OCI-LY3 (cell line): ENCODE measurements at regions not wholly inside any gene's neighbourhood (a gene's known extent, or its start where the extent isn't known, plus 50 kb on each side); places are given as distances from the start of the nearest gene placed in this dataset.

Experiments
- H2AFZ ChIP-seq: fragments of 200-600, 300-600 bp; shearing (Covaris generic); 2 replicates; pipeline ENCODE4 v1.6.0; 2014; ENCODE audit warnings: antibody characterized with exemption, low read depth, low read length
- H3K27ac ChIP-seq: fragments of 200-600, 300-600 bp; sonication (generic); 2 replicates; pipeline ENCODE4 v1.5.1; 2014; ENCODE audit warnings: mild to moderate bottlenecking, low read length, moderate library complexity, mixed read lengths
- H3K27me3 ChIP-seq: fragments of 200-600, 300-600 bp; sonication (generic); 2 replicates; pipeline ENCODE4 v1.6.1; 2014; ENCODE audit warnings: low read depth, low read length, mixed read lengths
- H3K36me3 ChIP-seq: fragments of 200-600, 300-600 bp; sonication (generic); replicated peaks from 2 replicates; pipeline ENCODE3; 2014; ENCODE audit warnings: low read depth, low read length, mixed read lengths
- H3K4me1 ChIP-seq: fragments of 300-600, 200-600 bp; sonication (generic); 2 replicates; pipeline ENCODE4 v1.6.1; 2014; ENCODE audit warnings: low read length, mixed read lengths
- H3K4me2 ChIP-seq: fragments of 200-600, 300-600 bp; sonication (generic); 2 replicates; pipeline ENCODE4 v1.6.1; 2014; ENCODE audit warnings: low read length, mixed read lengths
- H3K4me3 ChIP-seq: fragments of 300-600, 200-600 bp; sonication (generic); 2 replicates; pipeline ENCODE4 v1.5.1; 2014; ENCODE audit warnings: antibody characterized with exemption, mild to moderate bottlenecking, low read length, moderate library complexity
- H3K79me2 ChIP-seq: fragments of 300-600, 200-600 bp; shearing (Covaris generic); 2 replicates; pipeline ENCODE4 v1.6.1; 2014; ENCODE audit warnings: mild to moderate bottlenecking, low read length, mixed read lengths
- H3K9ac ChIP-seq: fragments of 300-600, 200-600 bp; shearing (Covaris generic); 2 replicates; pipeline ENCODE4 v1.6.0; 2014; ENCODE audit warnings: mild to moderate bottlenecking, low read length, moderate library complexity
- H3K9me3 ChIP-seq: fragments of 200-600, 300-600 bp; shearing (Covaris generic); 2 replicates; pipeline ENCODE4 v1.6.1; 2014; ENCODE audit warnings: low read length, mixed read lengths; ENCODE audit not compliant: insufficient read depth
- H4K20me1 ChIP-seq: fragments of 200-600, 300-600 bp; sonication (generic); 2 replicates; pipeline ENCODE4 v1.6.1; 2016; ENCODE audit warnings: low read length, mixed read lengths; ENCODE audit not compliant: insufficient read depth
- EZH2phosphoT487 ChIP-seq: fragments of 200-600 bp; shearing (Covaris generic); IDR thresholded peaks from 2 replicates; pipeline ENCODE4 v1.6.1; 2018; ENCODE audit warnings: antibody characterized with exemption, mixed run types, low read depth
- TF ChIP-seq, protein P1 (sequence below): fragments of 200-600, 300-600 bp; sonication (generic); IDR thresholded peaks from 2 replicates; pipeline ENCODE4 v1.5.1; 2014; ENCODE audit warnings: antibody characterized with exemption, low read length, low read depth

DNA sequence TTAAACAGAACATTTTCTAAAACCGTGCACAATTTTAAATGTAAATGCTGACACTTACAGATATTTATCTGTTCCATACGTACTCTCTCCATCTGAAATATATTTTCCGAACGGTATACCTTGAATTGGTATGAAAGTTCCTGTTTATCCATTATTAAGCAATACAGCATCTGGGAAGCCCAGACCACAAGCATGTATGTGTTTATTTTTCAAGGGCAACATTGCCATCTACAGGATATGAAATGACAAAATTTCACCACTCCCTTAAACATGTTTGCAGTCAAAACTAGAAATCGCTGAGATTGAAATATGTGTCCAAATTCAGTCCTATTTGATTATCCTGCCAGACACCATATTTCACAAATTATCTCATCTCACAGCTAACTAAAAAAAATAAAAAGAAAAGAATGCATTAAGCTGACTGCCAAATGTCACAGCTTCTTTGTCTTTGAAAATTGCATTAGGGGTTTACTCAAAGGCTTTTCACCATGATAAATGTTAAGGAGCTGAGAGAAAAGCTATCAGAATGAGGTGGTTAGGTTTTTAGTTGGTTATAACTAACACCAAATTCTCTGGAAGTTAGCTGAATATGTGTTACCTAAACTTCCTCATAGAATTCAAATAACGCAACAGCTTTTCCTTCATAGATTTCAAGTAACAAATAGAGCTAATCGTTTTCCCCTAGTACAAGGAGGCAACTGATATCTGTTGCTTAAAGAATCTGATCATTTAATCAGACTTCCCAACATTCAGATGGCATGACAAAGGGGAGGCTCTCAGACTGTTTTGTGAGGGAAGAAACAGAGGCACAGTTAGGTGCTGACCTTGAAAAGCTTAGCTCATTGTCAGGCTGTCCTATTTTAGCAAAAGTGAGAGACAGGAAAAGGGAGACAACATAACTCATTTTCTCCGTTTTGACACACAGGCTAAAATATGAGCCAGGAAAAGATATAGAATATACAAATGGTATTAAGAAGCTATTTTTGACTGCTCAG lies 533.1 kb downstream of the TBL1XR1 start:
- 0 out of 2 replicates have a peak overlapping the region, but pooled peaks have one; percentile 5 for H2AFZ ChIP-seq
- H3K4me2 ChIP-seq: no peak overlapping the region
- no peak overlapping the region for H3K27ac ChIP-seq

DNA sequence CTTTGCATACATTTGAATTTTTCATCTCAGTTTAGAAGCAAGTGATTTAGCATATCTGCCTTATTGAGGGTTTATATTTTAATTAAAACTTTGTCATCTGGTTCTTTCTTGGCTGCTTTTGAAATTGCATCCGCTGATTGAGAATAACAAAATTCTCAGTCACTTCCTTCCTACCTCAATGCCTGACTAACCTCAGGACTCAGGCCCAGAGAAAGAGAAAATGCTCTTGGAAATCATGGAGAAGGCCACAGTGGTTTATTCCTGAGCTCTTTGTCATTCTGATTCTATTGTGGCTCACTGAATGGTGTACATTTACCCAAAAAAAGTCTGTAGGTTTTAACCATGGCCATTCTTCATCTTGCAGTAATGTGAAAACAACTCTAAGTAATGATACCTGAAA lies 533.9 kb downstream of the TBL1XR1 start:
- H3K36me3 ChIP-seq: no peaks in the 10 kb centered on the region
- no peaks in the 10 kb centered on the region for H3K27me3 ChIP-seq
- no peak overlapping the region for H3K4me2 ChIP-seq
- no peak overlapping the region for H2AFZ ChIP-seq
- no peak overlapping the region for H3K9ac ChIP-seq
- no peak for TF ChIP-seq EZH2phosphoT487
- TF ChIP-seq, protein P1, sequence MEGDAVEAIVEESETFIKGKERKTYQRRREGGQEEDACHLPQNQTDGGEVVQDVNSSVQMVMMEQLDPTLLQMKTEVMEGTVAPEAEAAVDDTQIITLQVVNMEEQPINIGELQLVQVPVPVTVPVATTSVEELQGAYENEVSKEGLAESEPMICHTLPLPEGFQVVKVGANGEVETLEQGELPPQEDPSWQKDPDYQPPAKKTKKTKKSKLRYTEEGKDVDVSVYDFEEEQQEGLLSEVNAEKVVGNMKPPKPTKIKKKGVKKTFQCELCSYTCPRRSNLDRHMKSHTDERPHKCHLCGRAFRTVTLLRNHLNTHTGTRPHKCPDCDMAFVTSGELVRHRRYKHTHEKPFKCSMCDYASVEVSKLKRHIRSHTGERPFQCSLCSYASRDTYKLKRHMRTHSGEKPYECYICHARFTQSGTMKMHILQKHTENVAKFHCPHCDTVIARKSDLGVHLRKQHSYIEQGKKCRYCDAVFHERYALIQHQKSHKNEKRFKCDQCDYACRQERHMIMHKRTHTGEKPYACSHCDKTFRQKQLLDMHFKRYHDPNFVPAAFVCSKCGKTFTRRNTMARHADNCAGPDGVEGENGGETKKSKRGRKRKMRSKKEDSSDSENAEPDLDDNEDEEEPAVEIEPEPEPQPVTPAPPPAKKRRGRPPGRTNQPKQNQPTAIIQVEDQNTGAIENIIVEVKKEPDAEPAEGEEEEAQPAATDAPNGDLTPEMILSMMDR: no peak
- no peaks in the 10 kb centered on the region for H3K9me3 ChIP-seq
- no peak overlapping the region for H3K27ac ChIP-seq
- H3K4me1 ChIP-seq: 0 out of 2 replicates have a peak, but pooled peaks cover 2% of the 10 kb centered on the region
- no peaks in the 10 kb centered on the region for H3K79me2 ChIP-seq
- H4K20me1 ChIP-seq: no peaks in the 10 kb centered on the region
- H3K4me3 ChIP-seq: no peak overlapping the region

More for the DNA sequence above, 533.1 kb downstream of the TBL1XR1 start:
- no peak overlapping the region for H3K9ac ChIP-seq
- TF ChIP-seq, protein P1: peak; percentile 63
- no peak for TF ChIP-seq EZH2phosphoT487
- H3K4me1 ChIP-seq: 0 out of 2 replicates have a peak, but pooled peaks cover 2% of the 10 kb centered on the region
- H3K27me3 ChIP-seq: no peaks in the 10 kb centered on the region
- no peaks in the 10 kb centered on the region for H3K36me3 ChIP-seq
- no peaks in the 10 kb centered on the region for H4K20me1 ChIP-seq
- H3K9me3 ChIP-seq: no peaks in the 10 kb centered on the region
- no peaks in the 10 kb centered on the region for H3K79me2 ChIP-seq
- H3K4me3 ChIP-seq: no peak overlapping the region

DNA sequence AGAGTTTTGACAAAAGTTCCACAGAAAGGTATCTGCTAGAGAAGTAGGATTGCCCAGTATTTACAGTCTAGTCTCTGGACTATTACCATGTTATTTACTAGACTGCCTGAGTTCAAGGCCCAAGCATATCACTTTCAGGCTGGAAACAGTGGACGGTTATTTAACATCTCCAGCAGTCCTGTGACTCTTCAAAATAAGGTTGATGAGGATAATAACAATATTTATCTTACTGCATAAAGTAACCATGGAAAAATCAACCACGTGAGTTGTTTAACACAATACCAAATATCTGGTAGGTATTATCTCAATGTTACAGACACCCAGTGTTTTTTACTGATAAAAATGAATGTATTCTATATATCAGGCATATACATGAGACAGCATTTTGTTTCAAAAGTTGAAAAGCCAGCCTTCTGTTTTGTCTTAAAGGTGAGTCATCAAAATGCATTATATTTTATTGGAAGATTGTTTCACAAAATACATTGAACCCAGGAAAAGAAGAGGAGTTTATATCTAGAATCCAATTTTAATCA lies 535.8 kb downstream of the TBL1XR1 start:
- Histone ChIP-seq H3K36me3 (no peaks in the 10 kb centered on the region), H2AFZ (no peak overlapping the region), H3K9ac (no peak overlapping the region), H3K4me1 (no peaks in the 10 kb centered on the region), H3K27me3 (no peaks in the 10 kb centered on the region), H3K4me2 (no peak overlapping the region), H3K4me3 (no peak overlapping the region), H3K9me3 (no peaks in the 10 kb centered on the region), H3K27ac (no peak overlapping the region), H3K79me2 (no peaks in the 10 kb centered on the region), H4K20me1 (no peaks in the 10 kb centered on the region)
- no peak for TF ChIP-seq EZH2phosphoT487
- TF ChIP-seq, protein P1: no peak

DNA sequence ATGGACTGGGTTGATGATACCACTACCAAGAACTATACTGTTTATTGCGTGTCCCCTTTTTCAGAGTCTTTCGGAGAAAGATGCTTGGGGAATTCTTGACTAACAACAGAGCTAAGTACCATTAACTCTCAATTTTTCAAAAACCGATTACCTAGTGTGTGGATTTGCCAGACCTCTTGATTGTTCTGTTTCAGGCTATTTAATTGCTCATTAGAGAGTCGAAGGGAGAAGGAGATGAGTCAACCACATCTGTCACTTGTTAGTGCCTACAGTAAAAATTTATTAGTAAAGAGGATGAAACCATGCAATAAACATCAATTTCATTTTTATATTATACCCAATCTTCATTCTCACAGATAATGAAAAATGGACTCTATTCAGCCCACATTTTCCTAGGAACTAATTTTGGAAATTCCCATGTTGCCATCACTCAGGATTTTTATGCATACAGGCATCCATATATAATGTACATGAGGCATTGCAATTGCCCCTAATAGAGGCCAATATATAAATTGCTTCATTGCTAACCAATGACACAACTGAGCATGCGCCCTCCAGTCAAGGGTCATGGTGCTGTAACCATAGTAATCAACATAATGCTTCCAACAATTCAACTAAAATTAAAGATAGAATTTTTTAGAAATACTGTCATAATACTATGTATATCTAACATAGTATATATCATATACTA lies 541.7 kb downstream of the TBL1XR1 start:
- H3K79me2 ChIP-seq: no peaks in the 10 kb centered on the region
- no peaks in the 10 kb centered on the region for H3K27me3 ChIP-seq
- H3K36me3 ChIP-seq: no peaks in the 10 kb centered on the region
- H4K20me1 ChIP-seq: no peaks in the 10 kb centered on the region
- H3K9ac ChIP-seq: no peak overlapping the region
- H3K4me1 ChIP-seq: no peaks in the 10 kb centered on the region
- no peak overlapping the region for H3K4me2 ChIP-seq
- H3K27ac ChIP-seq: no peak overlapping the region
- no peaks in the 10 kb centered on the region for H3K9me3 ChIP-seq
- no peak for TF ChIP-seq EZH2phosphoT487
- TF ChIP-seq, protein P1: no peak
- H3K4me3 ChIP-seq: no peak overlapping the region
- no peak overlapping the region for H2AFZ ChIP-seq
